ENCODE measurements at regions not wholly inside any gene's neighbourhood (a gene's known extent, or its start where the extent isn't known, plus 50 kb on each side); places are given as distances from the start of the nearest gene placed in this dataset.

DNA sequence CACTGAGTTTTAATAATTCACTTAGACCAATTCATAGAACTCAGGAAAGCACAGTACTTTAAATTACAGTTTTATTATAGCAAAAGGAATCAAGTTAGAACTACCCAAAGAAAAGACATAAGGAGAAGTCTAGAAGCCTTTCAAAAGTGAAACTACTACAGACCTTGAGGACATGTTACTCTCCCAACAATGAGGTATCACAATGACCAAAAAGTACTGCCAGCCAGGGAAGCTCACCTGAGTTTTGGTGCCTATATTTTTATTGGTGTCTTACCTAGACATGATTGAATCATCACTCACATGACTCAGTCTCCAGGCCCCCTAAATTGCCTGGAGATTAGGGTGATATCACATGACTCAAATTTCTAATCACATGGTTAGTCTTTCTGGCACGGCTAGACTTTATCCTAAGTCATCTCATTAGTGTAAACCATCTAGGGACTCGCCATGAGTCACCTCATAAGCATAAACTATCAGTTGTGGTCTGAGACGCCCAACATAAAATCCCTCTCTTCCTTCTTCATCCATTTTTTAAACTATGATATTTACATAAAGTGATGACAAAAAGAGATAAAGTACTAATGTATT lies 372.3 kb downstream of the TMA16 start:
- intact Hi-C loops (cut with DNase I), result no loop called here
- Histone ChIP-seq H3K27me3 (no peaks in the 10 kb centered on the region), H3K4me1 (no peaks in the 10 kb centered on the region), H3K27ac (no peak overlapping the region), H3K4me3 (no peak overlapping the region), H3K36me3 (no peaks in the 10 kb centered on the region), H3K9me3 (no peaks in the 10 kb centered on the region), H3K9ac (ENCODE audit: low read depth in 2 of 2, low read length in 2 of 2) (no peak overlapping the region)
- DNase-seq, result no peak
- TF ChIP-seq, protein P1, sequence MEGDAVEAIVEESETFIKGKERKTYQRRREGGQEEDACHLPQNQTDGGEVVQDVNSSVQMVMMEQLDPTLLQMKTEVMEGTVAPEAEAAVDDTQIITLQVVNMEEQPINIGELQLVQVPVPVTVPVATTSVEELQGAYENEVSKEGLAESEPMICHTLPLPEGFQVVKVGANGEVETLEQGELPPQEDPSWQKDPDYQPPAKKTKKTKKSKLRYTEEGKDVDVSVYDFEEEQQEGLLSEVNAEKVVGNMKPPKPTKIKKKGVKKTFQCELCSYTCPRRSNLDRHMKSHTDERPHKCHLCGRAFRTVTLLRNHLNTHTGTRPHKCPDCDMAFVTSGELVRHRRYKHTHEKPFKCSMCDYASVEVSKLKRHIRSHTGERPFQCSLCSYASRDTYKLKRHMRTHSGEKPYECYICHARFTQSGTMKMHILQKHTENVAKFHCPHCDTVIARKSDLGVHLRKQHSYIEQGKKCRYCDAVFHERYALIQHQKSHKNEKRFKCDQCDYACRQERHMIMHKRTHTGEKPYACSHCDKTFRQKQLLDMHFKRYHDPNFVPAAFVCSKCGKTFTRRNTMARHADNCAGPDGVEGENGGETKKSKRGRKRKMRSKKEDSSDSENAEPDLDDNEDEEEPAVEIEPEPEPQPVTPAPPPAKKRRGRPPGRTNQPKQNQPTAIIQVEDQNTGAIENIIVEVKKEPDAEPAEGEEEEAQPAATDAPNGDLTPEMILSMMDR (IDR thresholded peaks at IDR 0.05), result no peak

DNA sequence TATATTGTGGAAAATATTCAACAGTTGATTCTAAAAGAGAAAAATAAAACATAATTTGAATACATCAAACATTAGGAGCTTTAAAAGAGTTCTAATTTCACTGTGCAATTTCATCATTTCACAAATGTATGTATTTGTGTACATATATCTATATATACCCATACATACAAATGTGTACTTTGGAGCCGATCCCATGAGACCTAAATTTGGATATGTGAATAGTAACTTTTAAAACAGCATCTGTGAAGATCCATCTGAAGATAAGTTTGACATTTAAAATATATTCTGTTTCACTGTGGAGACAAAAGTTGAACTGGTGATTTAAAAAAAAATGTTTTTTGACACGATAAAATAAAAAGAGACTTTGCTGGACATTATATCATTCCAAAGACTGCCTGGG lies 374.0 kb downstream of the TMA16 start:
- Histone ChIP-seq H3K36me3 (no peaks in the 10 kb centered on the region), H3K9ac (ENCODE audit: low read depth in 2 of 2, low read length in 2 of 2) (no peak overlapping the region), H3K27ac (no peak overlapping the region), H3K27me3 (no peaks in the 10 kb centered on the region), H3K4me1 (no peaks in the 10 kb centered on the region), H3K4me3 (no peak overlapping the region), H3K9me3 (no peaks in the 10 kb centered on the region)
- DNase-seq, result no peak
- intact Hi-C loops (cut with DNase I), result no loop called here
- TF ChIP-seq, protein P1 (IDR thresholded peaks at IDR 0.05), result no peak

DNA sequence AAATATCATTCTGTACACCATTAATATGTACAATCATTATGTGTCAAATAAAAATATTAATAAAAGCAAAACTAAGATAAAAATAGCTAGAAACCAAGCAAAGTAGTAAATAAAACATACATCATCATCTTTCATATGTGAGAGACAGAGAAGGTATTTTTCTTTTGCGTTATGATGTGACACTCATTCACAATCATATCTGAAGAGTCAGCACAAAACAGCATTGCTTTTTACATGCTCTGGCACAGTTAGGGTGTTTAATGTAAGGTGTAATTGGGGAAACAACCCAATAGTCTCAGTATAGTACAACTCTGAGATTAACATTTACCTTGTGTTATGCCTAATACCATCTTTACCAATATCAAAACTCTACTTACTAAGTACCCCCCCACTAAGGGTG lies 376.6 kb downstream of the TMA16 start:
- intact Hi-C loops (cut with DNase I), result no loop called here
- TF ChIP-seq, protein P1 (IDR thresholded peaks at IDR 0.05), result no peak
- no peaks in the 10 kb centered on the region for H3K36me3 ChIP-seq

DNA sequence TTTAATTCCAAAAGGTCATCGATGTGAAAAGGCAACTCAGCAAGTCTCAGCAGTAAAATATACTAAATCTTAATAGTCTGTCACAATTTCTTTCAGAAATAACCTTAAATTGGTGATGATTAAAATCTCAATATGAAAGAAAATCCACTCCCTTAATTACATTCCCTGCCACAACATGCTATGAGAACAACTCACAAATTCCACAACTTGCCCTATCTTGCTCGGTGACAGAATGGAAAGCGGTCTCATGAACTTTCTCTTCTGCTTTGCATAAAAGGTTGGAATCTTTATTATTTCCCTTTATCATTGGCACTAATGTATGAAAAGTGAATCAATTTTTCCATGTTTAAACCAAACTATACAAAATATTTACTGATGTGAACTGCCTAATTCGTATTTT lies 380.8 kb downstream of the TMA16 start:
- Histone ChIP-seq H3K9me3 (no peaks in the 10 kb centered on the region), H3K27ac (no peak overlapping the region), H3K4me3 (no peak overlapping the region), H3K36me3 (no peaks in the 10 kb centered on the region), H3K27me3 (no peaks in the 10 kb centered on the region), H3K4me1 (no peaks in the 10 kb centered on the region), H3K9ac (ENCODE audit: low read depth in 2 of 2, low read length in 2 of 2) (no peak overlapping the region)
- no peak for DNase-seq
- intact Hi-C loops (cut with DNase I), result no loop called here
- TF ChIP-seq, protein P1 (IDR thresholded peaks at IDR 0.05), result no peak

More for the DNA sequence above, 376.6 kb downstream of the TMA16 start:
- no peak overlapping the region for H3K9ac ChIP-seq (ENCODE audit: low read depth in 2 of 2, low read length in 2 of 2)
- H3K27ac ChIP-seq, result no peak overlapping the region
- no peak overlapping the region for H3K4me3 ChIP-seq
- H3K4me1 ChIP-seq, result no peaks in the 10 kb centered on the region
- no peaks in the 10 kb centered on the region for H3K9me3 ChIP-seq
- no peak for DNase-seq
- no peaks in the 10 kb centered on the region for H3K27me3 ChIP-seq

DNA sequence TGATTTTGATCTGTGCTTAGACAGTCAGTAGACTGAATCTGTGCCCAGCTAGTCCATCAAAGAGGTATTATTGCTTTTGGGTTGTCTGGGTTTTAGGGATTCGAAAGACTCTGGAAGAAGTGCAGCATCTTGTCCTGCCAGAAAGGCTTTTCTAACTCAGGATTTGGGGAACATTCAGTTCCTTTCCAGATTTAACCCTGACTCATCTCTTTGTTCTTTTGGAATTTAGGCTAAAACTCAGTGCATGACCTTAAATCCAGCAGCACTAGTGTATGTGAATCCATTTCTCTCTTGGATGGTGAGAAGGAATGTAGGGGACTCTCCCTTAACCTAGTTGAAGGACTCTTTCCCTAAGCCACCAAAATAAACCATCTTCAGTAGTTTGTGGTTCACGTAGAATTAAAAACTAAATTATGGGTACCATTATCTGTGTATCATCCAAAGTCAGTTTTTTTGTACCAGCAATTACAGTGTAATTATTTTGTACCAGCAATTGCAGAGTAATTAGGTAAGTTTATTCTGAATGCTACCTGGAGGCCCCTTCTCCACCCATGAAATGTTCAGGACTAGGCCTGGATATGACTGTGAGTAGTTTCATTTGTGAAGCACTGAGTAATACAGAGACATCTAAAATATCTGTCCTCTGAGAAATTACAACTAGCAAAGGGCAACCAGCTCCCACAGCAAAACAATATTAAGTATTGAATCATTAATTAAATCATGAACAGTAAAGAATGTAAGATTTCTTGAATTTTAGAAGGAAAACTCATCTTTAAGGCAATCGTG lies 384.0 kb downstream of the TMA16 start:
- Histone ChIP-seq H3K4me1 (no peaks in the 10 kb centered on the region), H3K9ac (ENCODE audit: low read depth in 2 of 2, low read length in 2 of 2) (no peak overlapping the region), H3K4me3 (no peak overlapping the region), H3K36me3 (no peaks in the 10 kb centered on the region), H3K27ac (no peak overlapping the region), H3K27me3 (no peaks in the 10 kb centered on the region), H3K9me3 (no peaks in the 10 kb centered on the region)
- intact Hi-C loops (cut with DNase I), result no loop called here
- no peak for DNase-seq
- TF ChIP-seq, protein P1 (IDR thresholded peaks at IDR 0.05), result no peak
